ENCODE measurements at regions not wholly inside any gene's neighbourhood (a gene's known extent, or its start where the extent isn't known, plus 50 kb on each side); places are given as distances from the start of the nearest gene placed in this dataset.

GRCh38 chr2:204491528-204491927 is 53.7 kb upstream of the PARD3B start:
- TF ChIP-seq CTCF (IDR thresholded peaks at IDR 0.05) (no peak), EHMT2 (IDR thresholded peaks at IDR 0.05; ENCODE audit: low read depth) (no peak), MYC (IDR thresholded peaks at IDR 0.05; ENCODE audit: borderline replicate concordance, low read length) (no peak), CHD2 (IDR thresholded peaks at IDR 0.05; ENCODE audit: low read length, partially characterized antibody) (no peak), MAZ (IDR thresholded peaks at IDR 0.05; ENCODE audit: borderline replicate concordance, low read depth, low read length) (no peak), BCL3 (IDR thresholded peaks at IDR 0.05) (no peak), MAX (IDR thresholded peaks at IDR 0.05) (no peak), POLR2A (IDR thresholded peaks at IDR 0.05; ENCODE audit: low read length) (no peak), JUN (IDR thresholded peaks at IDR 0.05) (no peak), MAFK (IDR thresholded peaks at IDR 0.05; ENCODE audit: partially characterized antibody) (no peak)
